ENCODE measurements at regions not wholly inside any gene's neighbourhood (a gene's known extent, or its start where the extent isn't known, plus 50 kb on each side); places are given as distances from the start of the nearest gene placed in this dataset.

DNA sequence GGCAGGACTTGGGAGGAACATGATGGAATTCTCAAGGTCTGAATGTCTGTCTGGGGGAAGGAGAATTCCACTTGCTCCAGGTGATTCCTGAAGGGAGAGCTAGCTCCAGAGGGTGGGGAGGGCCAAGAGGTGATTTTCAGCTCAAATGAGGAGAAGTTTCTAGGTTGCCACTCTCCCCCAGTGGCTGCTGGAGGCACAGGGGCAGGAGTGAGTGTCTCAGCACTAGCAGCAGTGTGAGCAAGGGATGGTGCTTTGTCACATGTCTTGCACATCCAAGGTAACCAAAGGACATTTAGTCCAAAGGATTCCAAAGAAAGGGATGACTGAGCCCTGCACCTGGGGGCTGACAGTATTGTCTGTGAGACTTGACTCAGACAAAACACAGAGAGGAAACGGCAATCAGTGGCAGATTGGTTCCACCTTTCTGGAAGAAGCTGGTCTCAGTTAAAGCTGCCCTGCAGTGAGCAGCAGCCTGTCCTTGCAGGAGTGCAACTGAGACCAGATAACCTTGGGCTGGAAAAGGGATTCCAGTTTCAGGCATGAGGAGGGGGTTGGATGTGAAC lies 51.2 kb upstream of the PCBD1 start:
- no peak for DNase-seq

DNA sequence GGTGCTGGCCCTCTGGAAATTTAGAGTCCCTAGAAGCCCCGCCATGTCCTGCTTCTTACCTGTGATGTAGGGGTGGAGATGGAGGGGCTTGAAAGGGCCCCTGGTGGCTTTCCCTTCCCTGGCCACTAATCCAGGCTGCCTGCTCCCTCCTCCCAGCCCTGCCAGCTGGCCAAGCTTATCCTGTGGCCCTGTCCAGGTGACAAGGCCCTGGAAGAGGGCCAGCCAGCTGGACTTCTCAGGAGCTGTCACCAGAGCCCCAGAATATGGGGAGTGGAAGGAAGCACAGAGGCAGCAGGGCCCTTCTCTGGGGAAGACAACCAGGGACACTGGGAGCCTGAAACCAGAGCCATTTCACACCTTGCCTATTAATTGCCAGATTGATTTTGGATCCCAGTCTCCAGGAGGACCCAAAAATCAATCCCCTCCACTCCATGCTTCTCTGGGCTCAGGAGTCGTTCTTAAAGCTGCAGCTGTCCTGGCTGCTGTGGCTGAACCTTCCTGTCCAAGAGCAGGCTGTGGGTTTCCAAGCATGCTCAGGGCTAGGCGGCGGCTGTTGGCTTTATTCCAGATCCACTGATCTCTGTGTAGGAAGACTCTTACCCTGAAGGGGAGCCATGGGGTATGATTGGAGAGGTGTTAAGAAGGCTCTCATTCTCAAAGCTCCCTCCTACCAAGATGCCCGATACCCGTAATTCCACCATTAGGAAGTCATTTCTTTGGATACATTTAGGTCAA lies 52.6 kb upstream of the PCBD1 start:
- DNase-seq: no peak

GRCh38 chr10:70942125-70942524 lies 53.8 kb upstream of the PCBD1 start:
- DNase-seq: no peak

DNA sequence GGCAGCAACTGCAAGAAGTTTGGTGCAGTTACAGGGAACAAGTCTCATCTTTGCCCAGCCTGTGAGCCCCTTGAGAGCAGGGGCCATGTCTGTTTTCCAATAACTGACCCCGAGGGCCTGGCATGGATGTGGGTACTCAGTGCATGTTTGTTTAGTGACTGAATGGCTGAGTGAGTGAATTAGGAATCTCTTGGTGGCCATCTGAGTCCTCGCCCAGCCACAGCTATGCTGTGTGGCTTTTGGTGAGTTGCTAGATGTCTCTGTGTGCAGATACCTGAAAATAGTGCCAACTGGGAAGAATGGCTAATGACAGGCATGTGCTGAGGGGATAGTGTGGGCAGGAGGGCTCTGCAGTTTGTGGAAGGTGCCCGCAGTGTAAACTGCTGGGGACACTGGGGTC lies 54.4 kb upstream of the PCBD1 start:
- no peak for DNase-seq

DNA sequence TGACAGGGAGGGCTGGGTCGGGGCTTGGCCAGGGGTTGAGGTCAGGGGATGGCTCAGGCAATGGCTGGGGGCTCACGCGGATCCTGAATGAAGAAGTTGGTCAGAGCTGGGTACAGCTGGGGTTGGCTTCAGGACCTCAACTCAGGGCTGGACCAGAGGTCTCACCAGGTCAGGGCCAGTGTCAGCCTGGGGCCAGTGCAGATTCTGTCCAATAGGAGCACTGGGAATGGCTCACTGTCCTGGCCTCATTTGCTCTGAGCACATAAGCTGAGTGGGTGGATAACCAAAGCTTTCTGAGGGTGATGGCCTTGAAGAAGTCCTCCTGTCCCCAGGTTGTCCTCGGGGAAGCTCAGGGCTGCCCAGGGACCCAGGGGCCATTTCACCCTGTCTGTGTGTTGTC lies 54.9 kb upstream of the PCBD1 start:
- DNase-seq: no peak

DNA sequence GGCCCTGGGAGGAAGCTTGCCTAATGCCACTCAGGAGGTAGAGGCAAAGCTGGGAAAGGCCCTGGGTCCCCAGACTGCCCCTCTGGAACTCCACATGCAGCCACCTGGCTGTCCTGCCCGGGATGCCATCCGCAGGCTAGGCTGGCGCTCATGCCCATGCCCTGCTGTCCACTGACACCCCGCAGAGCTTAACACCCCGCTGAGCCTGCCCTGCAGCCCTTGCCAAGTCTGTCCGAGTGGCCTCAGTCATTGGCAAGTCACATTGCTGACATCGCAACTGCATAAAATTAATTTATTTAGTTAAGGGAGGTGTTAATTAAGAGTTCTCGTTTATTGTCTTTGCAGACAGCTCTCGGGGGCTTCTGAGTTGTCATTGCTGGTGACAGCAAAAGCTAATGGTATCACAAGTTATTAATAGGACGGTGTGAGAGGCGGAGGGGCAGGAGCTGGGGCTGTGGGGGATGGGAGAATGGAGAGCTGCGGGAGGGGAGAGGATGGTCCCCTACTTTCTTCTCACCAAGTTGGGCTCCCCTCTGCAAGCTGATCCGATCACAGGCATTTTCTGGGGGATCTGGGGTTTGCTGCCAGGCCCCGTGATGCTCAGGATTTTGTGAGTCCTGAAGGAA lies 55.6 kb upstream of the PCBD1 start:
- no peak for DNase-seq

DNA sequence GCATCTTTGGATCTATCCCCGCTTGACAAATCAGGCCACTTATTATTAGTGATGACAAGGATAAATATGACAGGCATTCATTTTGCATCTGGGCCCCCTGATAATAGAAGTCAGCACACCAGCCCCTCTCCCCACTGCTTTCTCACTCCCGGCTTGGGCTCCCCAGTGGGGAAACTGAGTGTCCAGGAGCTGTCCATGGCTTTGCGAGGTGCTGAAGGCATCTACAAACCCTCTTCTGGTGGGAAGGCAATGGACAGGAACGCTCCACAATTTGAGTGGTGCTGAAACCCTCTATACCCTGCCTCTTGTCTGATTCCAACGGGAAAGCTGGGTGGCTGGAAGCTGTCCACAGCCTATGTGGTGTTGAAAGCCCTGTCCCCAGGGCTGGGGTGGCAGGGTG lies 61.7 kb upstream of the PCBD1 start:
- DNase-seq: no peak

DNA sequence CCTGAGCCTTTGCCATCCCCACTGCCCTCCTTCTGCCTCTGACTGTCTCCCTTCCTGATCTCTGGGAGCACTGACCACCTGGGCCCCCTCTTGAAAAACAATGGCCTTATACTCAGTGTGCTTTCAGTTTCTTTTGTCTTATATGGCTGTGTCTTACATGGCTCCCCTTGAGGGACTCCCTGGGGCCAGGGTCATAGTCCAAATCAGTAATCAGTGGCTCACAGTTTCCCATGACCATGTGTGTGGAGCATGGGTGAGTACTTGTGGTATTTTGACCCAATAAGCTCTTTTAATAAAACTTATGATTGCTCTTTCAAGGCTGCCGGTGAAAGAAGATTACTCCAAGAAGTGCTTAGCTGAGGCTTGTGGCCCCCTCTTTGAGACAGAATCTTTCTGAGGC lies 62.4 kb upstream of the PCBD1 start:
- DNase-seq: no peak

GRCh38 chr10:70952401-70952800 lies 64.0 kb upstream of the PCBD1 start:
- DNase-seq: no peak

GRCh38 chr10:70952921-70953320 lies 64.6 kb upstream of the PCBD1 start:
- no peak for DNase-seq

DNA sequence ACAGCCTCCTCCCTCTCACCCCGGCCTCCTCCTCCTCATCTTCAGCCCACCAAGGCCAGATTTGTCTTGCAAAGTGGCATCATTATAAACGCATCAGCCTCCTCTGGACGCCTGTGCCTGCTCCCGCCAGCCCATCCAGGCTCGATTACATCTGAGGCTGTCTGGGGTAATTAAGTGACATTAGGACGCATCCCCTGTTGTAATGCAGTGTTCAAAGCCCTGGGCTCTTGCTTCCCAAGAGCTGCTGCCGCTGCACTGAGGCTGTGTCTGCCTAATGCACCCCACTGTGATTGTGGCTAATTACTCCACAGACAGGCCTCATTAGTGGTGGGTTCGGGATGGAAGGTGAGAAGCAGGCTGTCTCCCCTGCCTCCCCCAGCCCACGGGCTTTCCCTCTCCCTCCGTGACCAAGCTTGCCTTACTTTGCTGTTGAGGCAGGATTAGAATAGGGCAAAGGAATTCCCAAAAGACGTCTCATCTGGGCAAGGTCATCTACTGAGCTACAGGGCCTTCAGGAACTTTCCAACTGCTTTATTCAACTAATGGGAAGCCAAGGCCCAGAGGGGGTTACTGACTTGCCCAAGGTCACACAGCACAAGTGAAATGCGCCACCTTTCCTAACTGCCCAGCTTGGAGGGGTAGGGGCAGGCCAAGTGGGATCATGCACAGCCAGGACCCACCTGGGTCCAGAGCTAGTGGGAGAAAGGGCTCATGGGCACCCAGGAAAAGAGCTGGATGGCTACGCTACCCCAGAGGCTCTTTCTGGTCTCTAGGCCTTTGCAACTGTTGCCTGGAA lies 66.2 kb upstream of the PCBD1 start:
- DNase-seq: no peak

- no peak for DNase-seq
These were observed 67.8 kb upstream of the PCBD1 start for GRCh38 chr10:70956029-70956759.

DNA sequence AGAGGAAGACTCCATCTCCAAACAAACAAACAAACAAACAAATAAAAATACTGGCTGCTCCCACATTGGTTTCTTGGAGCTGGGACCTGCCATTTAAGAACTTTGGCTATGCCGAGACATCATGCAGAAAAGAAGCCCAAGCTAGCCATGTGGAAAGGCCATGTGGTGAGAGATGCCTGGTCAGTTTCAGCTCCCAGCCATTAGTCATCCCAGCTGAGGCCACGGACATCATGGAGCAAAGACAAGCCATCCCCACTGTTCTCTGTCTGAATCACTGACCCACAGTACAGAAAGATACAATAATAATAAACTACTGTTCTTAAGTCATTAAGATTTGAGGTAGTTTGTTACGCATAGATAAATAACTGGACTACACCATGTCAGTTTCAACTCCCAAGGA lies 70.0 kb upstream of the PCBD1 start:
- no peak for DNase-seq

DNA sequence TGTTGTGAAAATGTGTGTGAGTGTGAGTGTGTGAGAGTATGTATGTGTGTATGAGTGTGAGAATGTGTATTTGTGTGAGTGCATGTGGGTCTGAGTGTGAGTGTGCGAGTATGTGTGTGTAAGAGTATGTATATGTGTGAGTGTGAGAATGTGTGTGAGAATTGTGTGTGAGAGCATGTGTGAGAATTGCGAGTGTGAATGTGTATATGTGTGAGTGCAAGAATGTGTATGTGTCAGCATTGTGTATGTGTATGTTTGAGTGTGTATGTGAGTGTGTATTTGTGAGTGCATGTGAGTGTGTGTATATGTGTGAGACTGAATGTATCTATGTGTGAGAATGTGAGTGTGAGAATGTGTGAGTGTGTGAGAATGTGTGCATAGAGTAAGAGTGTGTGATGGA lies 72.0 kb upstream of the PCBD1 start:
- no peak for DNase-seq

GRCh38 chr10:70960783-70961570 lies 72.6 kb upstream of the PCBD1 start:
- no peak for DNase-seq

DNA sequence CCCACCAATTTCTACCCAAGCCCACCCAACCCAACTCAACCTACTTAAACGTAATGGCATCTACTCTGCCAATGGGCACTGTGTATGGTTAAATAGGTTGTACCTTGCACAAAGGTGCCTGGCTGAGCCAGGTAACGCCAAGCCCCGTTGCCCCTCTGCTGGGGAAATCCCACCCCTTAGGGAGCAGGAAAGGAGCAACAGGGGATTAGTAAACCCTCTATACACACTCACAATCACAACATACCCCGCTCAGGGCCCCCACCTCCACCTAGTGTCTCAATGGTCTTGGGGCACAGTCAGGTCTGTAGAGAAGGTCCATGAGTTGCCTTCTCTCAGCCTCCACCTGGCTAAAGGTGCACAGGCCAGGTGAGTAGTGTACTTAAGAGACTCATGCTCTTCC lies 74.3 kb upstream of the PCBD1 start:
- DNase-seq: no peak

DNA sequence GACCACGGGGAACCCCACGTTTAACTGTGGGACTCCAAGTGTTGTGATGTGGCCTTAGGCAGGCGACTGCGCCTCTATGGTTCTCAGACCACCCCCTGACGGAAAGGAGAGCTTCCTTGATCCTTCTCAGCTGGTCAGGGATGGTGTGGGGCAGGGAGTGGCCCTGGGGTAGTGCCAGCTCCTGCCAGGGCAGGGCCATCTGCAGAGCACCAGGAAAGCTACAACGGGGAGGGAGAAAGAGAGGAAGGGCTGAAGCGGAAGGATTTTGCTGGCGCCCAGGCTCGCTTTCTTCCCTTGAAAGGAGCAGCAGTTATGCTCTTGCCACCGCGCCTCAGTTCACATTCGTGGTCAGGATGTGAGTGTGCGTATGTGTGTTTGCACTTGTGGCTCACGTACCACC lies 74.9 kb upstream of the PCBD1 start:
- DNase-seq: no peak

- DNase-seq: no peak
These were observed 75.9 kb upstream of the PCBD1 start for GRCh38 chr10:70964245-70964644.

DNA sequence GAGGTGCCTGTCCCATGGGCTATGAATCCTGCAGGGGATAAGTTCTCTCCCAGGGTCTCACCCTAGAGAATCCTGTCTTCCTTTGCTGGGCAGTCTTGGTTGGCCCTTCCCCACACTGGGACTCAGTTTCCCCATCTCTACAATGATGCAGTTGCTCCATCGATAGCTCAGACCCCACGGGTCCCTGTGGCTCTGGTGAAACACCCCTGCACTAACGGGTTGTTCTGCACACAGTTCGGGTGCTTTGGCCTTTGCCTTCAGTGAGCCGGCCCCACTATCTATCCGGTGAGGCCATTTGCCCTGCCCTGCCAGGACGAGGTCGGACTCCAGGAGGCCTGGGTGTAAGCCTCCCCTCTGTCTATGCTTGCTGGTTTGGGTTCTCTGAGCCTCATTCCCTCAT lies 76.5 kb upstream of the PCBD1 start:
- DNase-seq: no peak

DNA sequence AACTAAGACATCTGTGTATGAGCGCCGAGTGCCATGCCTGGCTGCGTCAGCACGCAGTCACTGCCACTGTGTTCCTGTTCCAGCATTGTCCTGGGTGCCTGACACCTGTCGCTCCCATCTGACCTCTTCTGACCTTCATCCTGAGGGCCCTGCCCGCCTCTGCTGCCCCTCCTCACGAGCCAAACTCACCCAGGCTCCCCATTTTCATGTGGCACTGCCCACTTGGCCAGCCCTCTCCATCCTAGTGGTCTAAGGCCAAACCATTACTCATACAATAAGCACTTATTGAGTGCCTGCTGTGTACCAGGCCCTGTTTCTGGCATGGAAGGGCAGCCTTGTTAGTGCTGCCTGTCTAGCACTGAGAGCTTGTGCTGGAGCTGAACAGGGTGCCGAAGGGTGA lies 77.2 kb upstream of the PCBD1 start:
- no peak for DNase-seq
